GM23338 (cell line): ENCODE measurements at regions not wholly inside any gene's neighbourhood (a gene's known extent, or its start where the extent isn't known, plus 50 kb on each side); places are given as distances from the start of the nearest gene placed in this dataset.

Experiments used
- ATAC-seq: fragments of 200-7000 bp; cut with Tn5 transposase; 3 replicates; pipeline ENCODE4 v1.9.1; 2020
- DNase-seq: peaks from one replicate; pipeline ENCODE4 v3.0.0-alpha.2; 2015; ENCODE audit warnings: low spot score
- H2AFZ ChIP-seq: fragments of 200-600 bp; sonication (generic); 2 replicates; pipeline ENCODE4 v1.8.0; 2016; ENCODE audit warnings: antibody characterized with exemption, mild to moderate bottlenecking, moderate library complexity
- H3F3A ChIP-seq: fragments of 200-600 bp; sonication (generic); replicated peaks from 2 replicates; pipeline ENCODE4 v1.8.0; 2017; ENCODE audit warnings: antibody characterized with exemption, mixed run types, low read depth
- H3K27ac ChIP-seq: fragments of 200-600 bp; sonication (generic); 2 replicates; pipeline ENCODE4 v1.6.1; 2016; ENCODE audit warnings: low read depth
- H3K27me3 ChIP-seq: fragments of 200-600 bp; sonication (generic); 2 replicates; pipeline ENCODE4 v1.8.0; 2016; ENCODE audit warnings: mild to moderate bottlenecking, mixed run types, moderate library complexity; ENCODE audit not compliant: insufficient read depth
- H3K36me3 ChIP-seq: fragments of 200-600 bp; sonication (generic); 2 replicates; pipeline ENCODE4 v1.8.0; 2016; ENCODE audit warnings: mild to moderate bottlenecking; ENCODE audit not compliant: insufficient read depth
- H3K4me1 ChIP-seq: fragments of 200-600 bp; sonication (generic); 2 replicates; pipeline ENCODE4 v1.8.0; 2016; ENCODE audit warnings: mild to moderate bottlenecking, moderate library complexity; ENCODE audit not compliant: insufficient read depth
- H3K4me2 ChIP-seq: fragments of 200-600 bp; sonication (generic); 2 replicates; pipeline ENCODE4 v1.7.1; 2017; ENCODE audit warnings: mixed run types
- H3K4me3 ChIP-seq: fragments of 200-600 bp; sonication (generic); 2 replicates; pipeline ENCODE4 v1.6.1; 2016; ENCODE audit warnings: mixed run types
- H3K79me2 ChIP-seq: fragments of 200-600 bp; sonication (generic); replicated peaks from 2 replicates; pipeline ENCODE4 v1.8.0; 2017; ENCODE audit warnings: mild to moderate bottlenecking; ENCODE audit not compliant: insufficient read depth
- H3K9me2 ChIP-seq: fragments of 200-600 bp; sonication (generic); 2 replicates; pipeline ENCODE4 v1.8.0; 2017; ENCODE audit not compliant: insufficient read depth
- H4K20me1 ChIP-seq: fragments of 200-600 bp; sonication (generic); replicated peaks from 2 replicates; pipeline ENCODE4 v1.8.0; 2017; ENCODE audit warnings: mild to moderate bottlenecking; ENCODE audit not compliant: insufficient read depth
- H3K27ac Mint-ChIP-seq: 2 replicates; pipeline ENCODE4 v1.8.0; 2020; ENCODE audit warnings: inconsistent platforms, mild to moderate bottlenecking, moderate library complexity, mixed read lengths
- H3K27me3 Mint-ChIP-seq: 3 replicates; pipeline ENCODE4 v1.8.0; 2022; ENCODE audit warnings: low read depth, mild to moderate bottlenecking, moderate library complexity, mixed read lengths, inconsistent platforms; ENCODE audit not compliant: insufficient read depth, poor library complexity
- H3K36me3 Mint-ChIP-seq: 3 replicates; pipeline ENCODE4 v1.8.0; 2021; ENCODE audit warnings: low read depth, mild to moderate bottlenecking, inconsistent platforms, moderate library complexity, mixed read lengths
- H3K4me1 Mint-ChIP-seq: 3 replicates; pipeline ENCODE4 v1.8.0; 2020; ENCODE audit warnings: mild to moderate bottlenecking, inconsistent platforms, mixed read lengths
- H3K4me3 Mint-ChIP-seq: 3 replicates; pipeline ENCODE4 v1.8.0; 2021; ENCODE audit warnings: moderate library complexity, mild to moderate bottlenecking, inconsistent platforms, mixed read lengths
- H3K9me3 Mint-ChIP-seq: 3 replicates; pipeline ENCODE4 v1.8.0; 2020; ENCODE audit warnings: moderate library complexity, mild to moderate bottlenecking, inconsistent platforms, mixed read lengths
- CREB1 ChIP-seq: fragments of 250-450 bp; sonication (Bioruptor Pico); IDR thresholded peaks from 2 replicates; pipeline ENCODE4 v1.5.0; 2020; ENCODE audit warnings: low read depth, mild to moderate bottlenecking, moderate library complexity
- CTCF ChIP-seq, 2 experiments: fragments of 200-600 bp in 1 of 2; sonication (generic) in 1 of 2; conservative IDR thresholded peaks; 2 replicates each; pipeline versions ENCODE4 v1.5.1 to v1.6.1; 2016 to 2017; ENCODE audit warnings: antibody characterized with exemption in 2 of 2, low read depth in 2 of 2, mild to moderate bottlenecking in 2 of 2, moderate library complexity in 1 of 2
- ETS1 ChIP-seq: IDR thresholded peaks from 2 replicates; pipeline ENCODE4 v1.6.1; 2016; ENCODE audit warnings: antibody characterized with exemption
- EZH2 ChIP-seq: fragments of 200-600 bp; sonication (generic); IDR thresholded peaks from one replicate; pipeline ENCODE4 v1.8.0; 2017; ENCODE audit warnings: antibody characterized with exemption, mild to moderate bottlenecking, low read depth; ENCODE audit not compliant: unreplicated experiment
- EZH2phosphoT487 ChIP-seq: fragments of 200-600 bp; sonication (generic); IDR thresholded peaks from one replicate; pipeline ENCODE4 v1.8.1; 2018; ENCODE audit warnings: antibody characterized with exemption; ENCODE audit not compliant: unreplicated experiment
- JUNB ChIP-seq: IDR thresholded peaks from one replicate; pipeline ENCODE4 v1.6.1; 2016; ENCODE audit warnings: antibody characterized with exemption; ENCODE audit not compliant: unreplicated experiment
- NANOG ChIP-seq: IDR thresholded peaks from 2 replicates; pipeline ENCODE4 v1.6.1; 2016; ENCODE audit warnings: antibody characterized with exemption, borderline replicate concordance
- POLR2AphosphoS5 ChIP-seq: IDR thresholded peaks from 2 replicates; pipeline ENCODE4 v1.6.1; 2016; ENCODE audit warnings: antibody characterized with exemption, low read depth
- REST ChIP-seq: IDR thresholded peaks from one replicate; pipeline ENCODE4 v1.6.1; 2018; ENCODE audit warnings: antibody characterized with exemption; ENCODE audit not compliant: unreplicated experiment
- STAT1 ChIP-seq: IDR thresholded peaks from one replicate; pipeline ENCODE4 v1.6.1; 2016; ENCODE audit warnings: antibody characterized with exemption; ENCODE audit not compliant: unreplicated experiment
- ZNF114 ChIP-seq: fragments of 250-450 bp; sonication (Bioruptor Pico); IDR thresholded peaks from 2 replicates; pipeline ENCODE4 v1.5.0; 2020; ENCODE audit warnings: mild to moderate bottlenecking, moderate library complexity
- ZNF331 ChIP-seq: fragments of 250-450 bp; sonication (Bioruptor Pico); IDR thresholded peaks from 2 replicates; pipeline ENCODE4 v1.5.0; 2020; ENCODE audit warnings: low read depth, mild to moderate bottlenecking, moderate library complexity
- ZNF462 ChIP-seq: fragments of 250-450 bp; sonication (Bioruptor Pico); IDR thresholded peaks from 2 replicates; pipeline ENCODE4 v1.5.0; 2020; ENCODE audit warnings: mild to moderate bottlenecking, moderate library complexity

- no peak for TF ChIP-seq ZNF462 (CRISPR knock-in tag)
- TF ChIP-seq EZH2, result no peak
- TF ChIP-seq POLR2AphosphoS5, result no peak
- TF ChIP-seq NANOG, result no peak
- TF ChIP-seq REST, result no peak
Observed at GRCh38 chr2:215652388-215652787, 216.5 kb upstream of the FN1 start (continued).

- Histone ChIP-seq H3K4me2 (no peak overlapping the region), H3K4me3 (no peak overlapping the region), H3K27ac (no peak overlapping the region), H3K9me2 (0 out of 2 replicates have a peak, but pooled peaks cover 13% of the 10 kb centered on the region), H4K20me1 (no peaks in the 10 kb centered on the region), H3K27me3 (no peaks in the 10 kb centered on the region), H3K4me1 (no peaks in the 10 kb centered on the region), H3F3A (no peaks in the 10 kb centered on the region), H3K36me3 (no peaks in the 10 kb centered on the region), H2AFZ (no peak overlapping the region), H3K79me2 (no peaks in the 10 kb centered on the region)
- Mint-ChIP-seq H3K36me3 (no peaks in the 10 kb centered on the region), H3K27me3 (no peaks in the 10 kb centered on the region), H3K9me3 (no peaks in the 10 kb centered on the region), H3K27ac (no peak overlapping the region), H3K4me1 (no peaks in the 10 kb centered on the region), H3K4me3 (no peak overlapping the region)
- ATAC-seq, result no peak
- DNase-seq, result no peak
- TF ChIP-seq CREB1 (CRISPR knock-in tag) (no peak), EZH2 (no peak), POLR2AphosphoS5 (no peak), ETS1 (no peak), CTCF (conservative IDR thresholded peaks at IDR 0.05; ENCODE audit: low read depth in 2 of 2) (no peak), JUNB (no peak), NANOG (no peak), ZNF331 (no peak), STAT1 (no peak), EZH2phosphoT487 (no peak), ZNF114 (CRISPR knock-in tag) (no peak)
Observed at GRCh38 chr2:215651412-215651811, 215.5 kb upstream of the FN1 start.
